ENCODE measurements at regions not wholly inside any gene's neighbourhood (a gene's known extent, or its start where the extent isn't known, plus 50 kb on each side); places are given as distances from the start of the nearest gene placed in this dataset.

DNA sequence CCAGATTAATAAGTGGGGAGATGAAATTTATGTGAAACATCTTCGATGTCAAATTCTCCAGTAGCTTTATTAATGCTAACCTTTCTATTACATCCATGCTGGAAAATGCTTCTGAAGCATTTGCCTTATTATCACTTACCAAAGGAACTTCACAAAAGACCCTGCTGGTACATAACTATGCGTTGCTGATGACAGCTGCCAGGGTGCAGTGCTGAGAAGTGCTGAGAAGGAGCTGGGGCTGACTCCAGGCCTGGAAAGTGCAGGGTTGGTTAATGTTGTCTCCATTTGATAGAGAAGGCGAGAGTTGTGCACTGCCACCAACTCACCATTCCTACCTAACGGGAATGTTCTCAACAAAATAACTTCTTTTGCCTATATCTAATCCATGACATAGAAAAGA lies 736.0 kb upstream of the NR2F2 start:
- no peak for TF ChIP-seq EZH2phosphoT487 (IDR thresholded peaks at IDR 0.05; ENCODE audit: borderline replicate concordance)
- TF ChIP-seq, protein P1, sequence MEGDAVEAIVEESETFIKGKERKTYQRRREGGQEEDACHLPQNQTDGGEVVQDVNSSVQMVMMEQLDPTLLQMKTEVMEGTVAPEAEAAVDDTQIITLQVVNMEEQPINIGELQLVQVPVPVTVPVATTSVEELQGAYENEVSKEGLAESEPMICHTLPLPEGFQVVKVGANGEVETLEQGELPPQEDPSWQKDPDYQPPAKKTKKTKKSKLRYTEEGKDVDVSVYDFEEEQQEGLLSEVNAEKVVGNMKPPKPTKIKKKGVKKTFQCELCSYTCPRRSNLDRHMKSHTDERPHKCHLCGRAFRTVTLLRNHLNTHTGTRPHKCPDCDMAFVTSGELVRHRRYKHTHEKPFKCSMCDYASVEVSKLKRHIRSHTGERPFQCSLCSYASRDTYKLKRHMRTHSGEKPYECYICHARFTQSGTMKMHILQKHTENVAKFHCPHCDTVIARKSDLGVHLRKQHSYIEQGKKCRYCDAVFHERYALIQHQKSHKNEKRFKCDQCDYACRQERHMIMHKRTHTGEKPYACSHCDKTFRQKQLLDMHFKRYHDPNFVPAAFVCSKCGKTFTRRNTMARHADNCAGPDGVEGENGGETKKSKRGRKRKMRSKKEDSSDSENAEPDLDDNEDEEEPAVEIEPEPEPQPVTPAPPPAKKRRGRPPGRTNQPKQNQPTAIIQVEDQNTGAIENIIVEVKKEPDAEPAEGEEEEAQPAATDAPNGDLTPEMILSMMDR (conservative IDR thresholded peaks at IDR 0.05; ENCODE audit: low read length), result no peak
